ENCODE measurements at regions not wholly inside any gene's neighbourhood (a gene's known extent, or its start where the extent isn't known, plus 50 kb on each side); places are given as distances from the start of the nearest gene placed in this dataset.
"Not testable (repeated sequence)": the region's sequence is repeated elsewhere in the genome, so short reads cannot be mapped to it uniquely, and the experiment has no call there.

DNA sequence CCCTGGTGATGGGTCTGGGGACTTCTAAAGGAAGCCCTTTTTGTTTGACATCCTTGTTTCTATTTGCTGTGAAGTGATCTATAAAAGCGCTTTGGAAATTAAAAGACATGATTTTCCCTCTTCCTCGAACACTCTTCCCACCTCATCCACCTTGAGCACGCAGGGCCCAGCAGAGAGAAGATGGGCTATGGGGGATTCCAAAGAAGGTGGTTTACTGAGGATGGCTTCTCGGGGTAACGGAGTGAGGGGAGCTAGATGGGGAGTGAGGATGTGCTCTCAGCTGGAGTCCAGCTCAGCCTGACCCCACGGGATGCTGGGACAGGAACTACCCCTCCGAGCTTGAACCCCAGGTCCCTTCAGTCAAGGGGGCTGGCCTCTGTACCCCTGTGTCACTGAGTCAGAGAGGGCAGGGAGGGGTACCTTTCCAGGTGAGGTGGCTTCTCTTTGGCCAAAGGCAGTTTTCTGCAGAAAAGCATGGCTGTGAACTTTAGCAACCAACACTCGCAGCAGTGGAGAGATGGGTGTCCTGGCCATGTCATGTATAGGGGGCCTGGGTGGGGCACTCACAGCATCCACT lies 180.7 kb upstream of the SMAD3 start:
- Histone ChIP-seq H3K27me3 (ENCODE audit: control insufficient read depth, insufficient read depth, low read length) (no peaks in the 10 kb centered on the region), H3K9me3 (ENCODE audit: control insufficient read depth in 2 of 2, low read length in 2 of 2) (peaks cover 0 to 5% of the 10 kb centered on the region in 2 experiments), H3K36me3 (ENCODE audit: control insufficient read depth, insufficient read depth, low read length) (no peaks in the 10 kb centered on the region), H3K27ac (ENCODE audit: insufficient read depth, low read length, poor library complexity, severe bottlenecking) (no peak overlapping the region), H3K4me1 (ENCODE audit: control insufficient read depth, insufficient read depth, low read length, poor library complexity, severe bottlenecking) (no peaks in the 10 kb centered on the region), H3K4me3 (ENCODE audit: low read depth, low read length) (no peak overlapping the region)
- Mint-ChIP-seq H3K36me3 (no peaks in the 10 kb centered on the region), H3K4me3 (no peak overlapping the region), H3K27ac (no peak overlapping the region), H3K27me3 (peaks cover 18% of the 10 kb centered on the region), H3K9me3 (peaks cover 0 to 5% (median 0%) of the 10 kb centered on the region in 7 donors), H3K4me1 (no peaks in the 10 kb centered on the region)
- ATAC-seq (ENCODE audit: low read depth in 2 of 2) (no peak), DNase-seq (no peak)

GRCh38 chr15:66885281-66885915 lies 180.0 kb upstream of the SMAD3 start:
- Mint-ChIP-seq H3K4me1 (no peaks in the 10 kb centered on the region), H3K27ac (no peak overlapping the region), H3K4me3 (no peak overlapping the region), H3K36me3 (no peaks in the 10 kb centered on the region), H3K27me3 (peaks cover 18% of the 10 kb centered on the region), H3K9me3 (peaks cover 0 to 5% (median 0%) of the 10 kb centered on the region in 7 donors)
- H3K4me1 ChIP-seq (ENCODE audit: control insufficient read depth, insufficient read depth, low read length, poor library complexity, severe bottlenecking) = no peaks in the 10 kb centered on the region
- no peaks in the 10 kb centered on the region for H3K36me3 ChIP-seq (ENCODE audit: control insufficient read depth, insufficient read depth, low read length)
- no peak for DNase-seq
- ATAC-seq (ENCODE audit: low read depth in 2 of 2) = no peak
- no peak overlapping the region for H3K27ac ChIP-seq (ENCODE audit: insufficient read depth, low read length, poor library complexity, severe bottlenecking)
- H3K9me3 ChIP-seq (ENCODE audit: control insufficient read depth in 2 of 2, low read length in 2 of 2) = peaks cover 0 to 5% of the 10 kb centered on the region in 2 experiments
- no peaks in the 10 kb centered on the region for H3K27me3 ChIP-seq (ENCODE audit: control insufficient read depth, insufficient read depth, low read length)
- no peak overlapping the region for H3K4me3 ChIP-seq (ENCODE audit: low read depth, low read length)

GRCh38 chr15:66886241-66886675 lies 179.1 kb upstream of the SMAD3 start:
- Histone ChIP-seq H3K27ac (ENCODE audit: insufficient read depth, low read length, poor library complexity, severe bottlenecking) (no peak overlapping the region), H3K27me3 (ENCODE audit: control insufficient read depth, insufficient read depth, low read length) (no peaks in the 10 kb centered on the region), H3K4me1 (ENCODE audit: control insufficient read depth, insufficient read depth, low read length, poor library complexity, severe bottlenecking) (no peaks in the 10 kb centered on the region), H3K9me3 (ENCODE audit: control insufficient read depth in 2 of 2, low read length in 2 of 2) (peaks cover 0 to 5% of the 10 kb centered on the region in 2 experiments), H3K4me3 (ENCODE audit: low read depth, low read length) (no peak overlapping the region), H3K36me3 (ENCODE audit: control insufficient read depth, insufficient read depth, low read length) (no peaks in the 10 kb centered on the region)
- Mint-ChIP-seq H3K36me3 (no peaks in the 10 kb centered on the region), H3K27me3 (peaks cover 13% of the 10 kb centered on the region), H3K27ac (no peak overlapping the region), H3K9me3 (peaks cover 0 to 5% (median 0%) of the 10 kb centered on the region in 7 donors), H3K4me1 (no peaks in the 10 kb centered on the region), H3K4me3 (no peak overlapping the region)
- no peak for ATAC-seq (ENCODE audit: low read depth in 2 of 2)
- DNase-seq = no peak

- H3K36me3 Mint-ChIP-seq = no peaks in the 10 kb centered on the region
Observed at GRCh38 chr15:66886686-66887273, 178.6 kb upstream of the SMAD3 start.

GRCh38 chr15:66889298-66889697 lies 176.1 kb upstream of the SMAD3 start:
- not testable (repeated sequence) for ATAC-seq (ENCODE audit: low read depth in 2 of 2); H3K27ac ChIP-seq (ENCODE audit: insufficient read depth, low read length, poor library complexity, severe bottlenecking); H3K27me3 ChIP-seq (ENCODE audit: control insufficient read depth, insufficient read depth, low read length); H3K9me3 Mint-ChIP-seq; H3K27ac Mint-ChIP-seq; H3K4me3 ChIP-seq (ENCODE audit: low read depth, low read length); H3K4me1 Mint-ChIP-seq; DNase-seq; H3K4me1 ChIP-seq (ENCODE audit: control insufficient read depth, insufficient read depth, low read length, poor library complexity, severe bottlenecking); H3K36me3 ChIP-seq (ENCODE audit: control insufficient read depth, insufficient read depth, low read length); H3K4me3 Mint-ChIP-seq; H3K36me3 Mint-ChIP-seq; H3K9me3 ChIP-seq (ENCODE audit: control insufficient read depth in 2 of 2, low read length in 2 of 2)
- H3K27me3 Mint-ChIP-seq = peaks cover 13% of the 10 kb centered on the region

More at GRCh38 chr15:66886686-66887273, 178.6 kb upstream of the SMAD3 start:
- Histone ChIP-seq H3K4me1 (ENCODE audit: control insufficient read depth, insufficient read depth, low read length, poor library complexity, severe bottlenecking) (no peaks in the 10 kb centered on the region), H3K27me3 (ENCODE audit: control insufficient read depth, insufficient read depth, low read length) (no peaks in the 10 kb centered on the region), H3K4me3 (ENCODE audit: low read depth, low read length) (no peak overlapping the region), H3K36me3 (ENCODE audit: control insufficient read depth, insufficient read depth, low read length) (no peaks in the 10 kb centered on the region), H3K9me3 (ENCODE audit: control insufficient read depth in 2 of 2, low read length in 2 of 2) (peaks cover 0 to 5% of the 10 kb centered on the region in 2 experiments), H3K27ac (ENCODE audit: insufficient read depth, low read length, poor library complexity, severe bottlenecking) (no peak overlapping the region)
- DNase-seq (no peak), ATAC-seq (ENCODE audit: low read depth in 2 of 2) (no peak)
- no peaks in the 10 kb centered on the region for H3K4me1 Mint-ChIP-seq
- H3K27me3 Mint-ChIP-seq = peaks cover 13% of the 10 kb centered on the region
- no peak overlapping the region for H3K27ac Mint-ChIP-seq
- H3K4me3 Mint-ChIP-seq = no peak overlapping the region
- H3K9me3 Mint-ChIP-seq = peaks cover 0 to 5% (median 0%) of the 10 kb centered on the region in 7 donors

- no peak for ATAC-seq (ENCODE audit: low read depth in 2 of 2)
Observed at GRCh38 chr15:66891776-66892175, 173.6 kb upstream of the SMAD3 start.

DNA sequence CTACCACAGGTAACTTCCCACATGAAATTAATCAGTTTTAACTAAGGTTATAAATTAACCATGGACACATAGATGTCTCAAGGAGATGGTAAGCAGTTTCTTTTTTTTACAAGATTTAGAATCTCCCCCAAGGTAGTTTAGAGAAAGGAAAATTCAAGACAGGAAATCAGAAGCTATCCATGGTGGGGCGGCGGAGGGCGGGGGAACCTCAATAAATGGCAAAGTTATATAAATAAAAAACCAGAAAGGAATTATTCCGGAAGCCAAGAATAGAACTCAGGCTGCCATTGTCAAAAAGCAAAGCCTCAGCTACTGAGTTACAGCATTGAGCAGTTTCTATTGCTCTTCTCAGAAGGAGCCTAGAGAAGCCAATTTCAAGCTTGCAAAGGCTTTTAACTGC lies 172.1 kb upstream of the SMAD3 start:
- Mint-ChIP-seq H3K9me3 (peaks cover 0 to 3% (median 0%) of the 10 kb centered on the region in 7 donors), H3K27me3 (peaks cover 1% of the 10 kb centered on the region), H3K4me3 (no peak overlapping the region), H3K4me1 (peaks cover 0 to 3% (median 0%) of the 10 kb centered on the region in 4 donors), H3K27ac (no peak overlapping the region), H3K36me3 (no peaks in the 10 kb centered on the region)
- ATAC-seq (ENCODE audit: low read depth in 2 of 2) (no peak), DNase-seq (no peak)
- H3K4me3 ChIP-seq (ENCODE audit: low read depth, low read length) = no peak overlapping the region
- peaks cover 0 to 5% of the 10 kb centered on the region in 2 experiments for H3K9me3 ChIP-seq (ENCODE audit: control insufficient read depth in 2 of 2, low read length in 2 of 2)
- no peaks in the 10 kb centered on the region for H3K36me3 ChIP-seq (ENCODE audit: control insufficient read depth, insufficient read depth, low read length)
- no peaks in the 10 kb centered on the region for H3K4me1 ChIP-seq (ENCODE audit: control insufficient read depth, insufficient read depth, low read length, poor library complexity, severe bottlenecking)
- no peak overlapping the region for H3K27ac ChIP-seq (ENCODE audit: insufficient read depth, low read length, poor library complexity, severe bottlenecking)
- no peaks in the 10 kb centered on the region for H3K27me3 ChIP-seq (ENCODE audit: control insufficient read depth, insufficient read depth, low read length)

More at GRCh38 chr15:66891776-66892175, 173.6 kb upstream of the SMAD3 start:
- Histone ChIP-seq H3K9me3 (ENCODE audit: control insufficient read depth in 2 of 2, low read length in 2 of 2) (peaks cover 0 to 5% of the 10 kb centered on the region in 2 experiments), H3K4me1 (ENCODE audit: control insufficient read depth, insufficient read depth, low read length, poor library complexity, severe bottlenecking) (no peaks in the 10 kb centered on the region), H3K4me3 (ENCODE audit: low read depth, low read length) (no peak overlapping the region), H3K36me3 (ENCODE audit: control insufficient read depth, insufficient read depth, low read length) (no peaks in the 10 kb centered on the region), H3K27me3 (ENCODE audit: control insufficient read depth, insufficient read depth, low read length) (no peaks in the 10 kb centered on the region), H3K27ac (ENCODE audit: insufficient read depth, low read length, poor library complexity, severe bottlenecking) (no peak overlapping the region)
- no peaks in the 10 kb centered on the region for H3K36me3 Mint-ChIP-seq
- H3K27me3 Mint-ChIP-seq = peaks cover 8% of the 10 kb centered on the region
- H3K4me1 Mint-ChIP-seq = peaks cover 0 to 3% (median 0%) of the 10 kb centered on the region in 4 donors
- H3K4me3 Mint-ChIP-seq = no peak overlapping the region
- H3K9me3 Mint-ChIP-seq = peaks cover 0 to 5% (median 0%) of the 10 kb centered on the region in 7 donors
- no peak for DNase-seq
- no peak overlapping the region for H3K27ac Mint-ChIP-seq

Measured in CD4-positive, CD25-positive, alpha-beta regulatory T cell (primary cell).